Astrocyte of the spinal cord (primary cell): ENCODE measurements at regions not wholly inside any gene's neighbourhood (a gene's known extent, or its start where the extent isn't known, plus 50 kb on each side); places are given as distances from the start of the nearest gene placed in this dataset.

Source experiments
- DNase-seq: peaks from one replicate; pipeline ENCODE4 v3.0.0; 2011; ENCODE audit warnings: low read depth, low spot score
- H3K4me3 ChIP-seq: 2 replicates; pipeline ENCODE4 v1.5.1; 2011; ENCODE audit warnings: low read depth, mild to moderate bottlenecking, low read length, moderate library complexity
- in situ Hi-C: cut with HindIII; loops from 2 replicates; pipeline ENCODE4 v1.10.0; 2017; ENCODE audit warnings: low sequenced_read_pairs
- TF ChIP-seq, protein P1 (sequence below): IDR thresholded peaks from 2 replicates; pipeline ENCODE4 v1.5.1; 2012; ENCODE audit warnings: low read depth, mild to moderate bottlenecking, low read length, inconsistent platforms

- TF ChIP-seq, protein P1, sequence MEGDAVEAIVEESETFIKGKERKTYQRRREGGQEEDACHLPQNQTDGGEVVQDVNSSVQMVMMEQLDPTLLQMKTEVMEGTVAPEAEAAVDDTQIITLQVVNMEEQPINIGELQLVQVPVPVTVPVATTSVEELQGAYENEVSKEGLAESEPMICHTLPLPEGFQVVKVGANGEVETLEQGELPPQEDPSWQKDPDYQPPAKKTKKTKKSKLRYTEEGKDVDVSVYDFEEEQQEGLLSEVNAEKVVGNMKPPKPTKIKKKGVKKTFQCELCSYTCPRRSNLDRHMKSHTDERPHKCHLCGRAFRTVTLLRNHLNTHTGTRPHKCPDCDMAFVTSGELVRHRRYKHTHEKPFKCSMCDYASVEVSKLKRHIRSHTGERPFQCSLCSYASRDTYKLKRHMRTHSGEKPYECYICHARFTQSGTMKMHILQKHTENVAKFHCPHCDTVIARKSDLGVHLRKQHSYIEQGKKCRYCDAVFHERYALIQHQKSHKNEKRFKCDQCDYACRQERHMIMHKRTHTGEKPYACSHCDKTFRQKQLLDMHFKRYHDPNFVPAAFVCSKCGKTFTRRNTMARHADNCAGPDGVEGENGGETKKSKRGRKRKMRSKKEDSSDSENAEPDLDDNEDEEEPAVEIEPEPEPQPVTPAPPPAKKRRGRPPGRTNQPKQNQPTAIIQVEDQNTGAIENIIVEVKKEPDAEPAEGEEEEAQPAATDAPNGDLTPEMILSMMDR, result no peak
- in situ Hi-C loops, result no loop called here
- H3K4me3 ChIP-seq, result no peak overlapping the region
- DNase-seq, result no peak
These were observed 438.6 kb downstream of the TXNL1 start for GRCh38 chr18:56199580-56200330.

DNA sequence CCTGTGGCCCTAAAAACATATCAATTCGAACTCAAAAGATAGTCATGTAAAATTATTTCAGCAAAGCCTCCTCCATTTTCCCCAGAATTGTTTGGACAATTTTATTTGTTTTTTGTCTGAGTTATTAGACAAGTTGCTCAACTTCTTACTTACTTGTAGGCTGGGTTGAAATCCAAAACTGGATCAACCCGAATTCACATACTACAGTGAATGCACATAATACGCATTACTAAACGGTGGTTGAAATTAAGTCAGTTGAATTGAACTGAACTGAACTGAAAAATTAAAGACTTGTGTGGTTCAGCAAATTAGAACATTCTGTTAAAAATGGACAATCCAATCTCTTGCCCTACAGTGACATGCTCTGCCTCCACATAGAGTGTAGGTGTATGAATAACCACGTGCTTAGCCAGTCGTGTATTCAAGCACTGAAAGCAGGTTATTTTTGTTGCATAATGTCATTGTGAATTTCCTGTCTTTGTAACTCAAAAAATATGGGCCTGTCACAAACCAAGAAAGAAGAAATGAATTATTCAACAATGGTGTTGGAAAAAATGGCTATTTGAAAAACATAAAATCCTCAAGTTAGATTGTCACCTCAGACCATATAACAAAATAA lies 441.0 kb downstream of the TXNL1 start:
- no peak overlapping the region for H3K4me3 ChIP-seq
- in situ Hi-C loops, result no loop called here
- TF ChIP-seq, protein P1, result no peak
- DNase-seq, result no peak

DNA sequence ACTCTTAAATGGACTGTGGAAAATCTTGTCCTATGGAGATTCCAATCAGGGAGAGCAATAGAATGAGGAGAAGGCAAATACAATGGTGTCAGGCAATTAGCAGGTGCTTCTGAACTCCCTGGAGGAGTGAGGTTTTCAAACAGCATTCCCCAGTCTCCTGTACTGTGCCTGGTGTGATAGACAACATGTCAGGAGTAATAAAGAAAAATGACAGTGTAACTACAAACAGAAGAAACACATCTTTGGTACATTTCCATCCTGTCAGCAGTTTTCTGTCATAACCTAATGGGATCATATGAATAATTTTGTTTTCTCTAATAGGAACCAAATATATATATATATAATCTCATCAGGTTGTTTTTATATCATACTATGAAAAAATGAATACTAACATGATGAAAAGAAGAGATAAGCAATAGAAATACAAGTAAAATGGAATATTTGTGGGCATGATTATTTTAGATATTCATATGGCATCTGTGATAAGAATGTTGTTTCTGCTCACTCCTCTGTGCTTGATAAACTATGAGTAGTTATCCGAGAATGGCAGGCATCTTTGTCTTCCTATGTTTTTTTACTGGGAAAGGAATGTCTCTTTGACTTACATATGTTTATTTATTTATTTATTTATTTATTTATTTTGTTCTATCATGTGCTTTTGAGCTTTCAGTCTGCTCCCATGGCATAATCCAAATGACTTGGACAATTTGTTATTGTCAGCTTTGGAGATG lies 441.7 kb downstream of the TXNL1 start:
- no peak overlapping the region for H3K4me3 ChIP-seq
- TF ChIP-seq, protein P1, result no peak
- in situ Hi-C loops, result no loop called here
- DNase-seq, result no peak

- in situ Hi-C loops, result no loop called here
- TF ChIP-seq, protein P1, result no peak
- no peak for DNase-seq
- no peak overlapping the region for H3K4me3 ChIP-seq
These were observed 447.1 kb downstream of the TXNL1 start for GRCh38 chr18:56191334-56191733.

- DNase-seq, result no peak
- TF ChIP-seq, protein P1, result no peak
- in situ Hi-C loops, result no loop called here
These were observed 448.8 kb downstream of the TXNL1 start for GRCh38 chr18:56189615-56190014.

GRCh38 chr18:56188529-56189275 lies 449.7 kb downstream of the TXNL1 start:
- TF ChIP-seq, protein P1, result no peak
- no peak for DNase-seq
- in situ Hi-C loops, result no loop called here
- no peak overlapping the region for H3K4me3 ChIP-seq

More at GRCh38 chr18:56189615-56190014, 448.8 kb downstream of the TXNL1 start:
- H3K4me3 ChIP-seq, result no peak overlapping the region
